ENCODE measurements at regions not wholly inside any gene's neighbourhood (a gene's known extent, or its start where the extent isn't known, plus 50 kb on each side); places are given as distances from the start of the nearest gene placed in this dataset.
"Not testable (repeated sequence)": the region's sequence is repeated elsewhere in the genome, so short reads cannot be mapped to it uniquely, and the experiment has no call there.

DNA sequence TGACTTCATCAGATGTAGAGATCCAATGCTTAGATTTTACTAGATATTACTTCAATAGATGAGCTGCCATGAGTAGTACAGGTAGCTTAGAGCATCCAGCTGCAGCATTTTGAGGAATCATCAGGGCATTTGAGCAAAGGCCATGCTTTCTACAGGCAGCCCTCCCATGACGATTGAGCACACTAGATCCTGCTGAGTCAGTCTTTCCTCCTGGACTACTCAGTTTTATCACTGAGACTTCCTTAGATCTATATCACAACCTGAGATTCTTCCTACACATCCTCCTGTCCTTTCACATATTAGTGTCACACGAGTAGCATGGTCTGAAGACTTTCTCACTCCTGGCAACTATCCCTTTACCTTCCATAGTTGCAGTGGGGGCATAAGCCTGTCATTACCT lies 1401.8 kb downstream of the FSCB start:
- ATAC-seq: no peak
- Mint-ChIP-seq H3K9me3 (peaks cover 13% of the 10 kb centered on the region), H3K36me3 (peaks cover 11% of the 10 kb centered on the region), H3K4me1 (ENCODE audit: low read depth in 2 of 2) (no peaks in the 10 kb centered on the region), H3K4me3 (no peak overlapping the region), H3K27ac (no peak overlapping the region), H3K27me3 (no peaks in the 10 kb centered on the region)
- no peak for DNase-seq (ENCODE audit: low spot score)

DNA sequence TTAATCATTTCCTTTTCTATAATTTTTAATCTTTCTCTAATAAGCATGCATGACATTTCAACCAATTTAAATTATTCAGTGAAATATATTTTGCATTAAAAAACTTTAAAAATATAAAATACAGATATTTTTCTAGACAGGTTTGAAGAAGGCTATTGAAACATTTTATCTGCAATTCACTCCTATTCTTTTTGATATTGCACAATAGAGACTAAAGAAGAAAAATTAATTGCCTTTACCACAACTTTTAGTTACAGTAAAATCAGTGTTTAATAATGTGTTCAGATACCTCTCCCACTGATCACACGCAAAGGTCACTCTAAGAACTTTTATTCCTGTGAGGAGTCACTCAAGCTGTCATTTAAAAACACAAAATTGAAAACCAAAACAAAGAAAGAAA lies 1416.7 kb downstream of the FSCB start:
- ATAC-seq (no peak), DNase-seq (ENCODE audit: low spot score) (no peak)
- peaks cover 11% of the 10 kb centered on the region for H3K36me3 Mint-ChIP-seq
- peaks cover 15% of the 10 kb centered on the region for H3K9me3 Mint-ChIP-seq
- no peak overlapping the region for H3K27ac Mint-ChIP-seq
- H3K27me3 Mint-ChIP-seq: no peaks in the 10 kb centered on the region
- no peak overlapping the region for H3K4me3 Mint-ChIP-seq
- H3K4me1 Mint-ChIP-seq (ENCODE audit: low read depth in 2 of 2): no peaks in the 10 kb centered on the region

DNA sequence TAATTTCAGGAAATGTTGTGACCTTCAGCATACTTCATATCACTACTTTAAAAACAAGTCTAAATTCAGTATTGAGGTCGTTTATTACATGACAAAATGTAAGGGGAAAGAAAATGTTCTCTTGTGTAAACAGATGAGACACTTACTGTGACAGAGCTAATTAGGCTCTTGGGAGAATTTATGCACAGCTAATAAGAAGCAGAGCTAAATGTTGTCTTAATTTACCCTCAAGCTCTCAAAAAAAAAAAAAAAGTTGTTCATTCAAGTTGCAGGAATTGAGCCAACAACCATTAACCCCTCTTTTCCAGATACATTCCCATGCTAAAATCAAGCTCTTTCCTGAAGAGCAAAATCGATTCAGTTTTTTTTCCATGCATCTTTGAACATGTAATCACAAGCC lies 1419.4 kb downstream of the FSCB start:
- Mint-ChIP-seq H3K9me3 (peaks cover 7% of the 10 kb centered on the region), H3K4me1 (ENCODE audit: low read depth in 2 of 2) (no peaks in the 10 kb centered on the region), H3K36me3 (peaks cover 6% of the 10 kb centered on the region), H3K4me3 (no peak overlapping the region), H3K27me3 (no peaks in the 10 kb centered on the region), H3K27ac (no peak overlapping the region)
- DNase-seq (ENCODE audit: low spot score): no peak
- ATAC-seq: no peak

DNA sequence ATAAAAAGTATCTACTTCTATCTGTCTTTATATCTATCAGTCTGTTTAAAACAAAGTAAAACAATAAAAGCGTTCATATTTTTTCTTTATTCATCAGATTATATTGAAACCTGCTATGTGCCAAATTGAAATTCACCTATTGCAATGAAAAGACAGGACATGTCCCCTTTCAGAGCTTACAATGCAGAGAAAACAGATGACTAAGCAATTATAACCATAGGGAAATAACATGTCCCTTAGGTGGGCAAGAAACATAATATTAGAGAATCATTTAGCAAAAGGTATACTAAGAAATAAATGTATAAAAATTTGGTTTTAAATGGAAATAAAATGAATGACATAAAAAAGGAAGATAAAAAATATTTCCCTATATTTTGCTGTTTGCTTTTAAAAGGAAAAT lies 1421.3 kb downstream of the FSCB start:
- Mint-ChIP-seq H3K36me3 (peaks cover 6% of the 10 kb centered on the region), H3K4me3 (no peak overlapping the region), H3K4me1 (ENCODE audit: low read depth in 2 of 2) (no peaks in the 10 kb centered on the region)

DNA sequence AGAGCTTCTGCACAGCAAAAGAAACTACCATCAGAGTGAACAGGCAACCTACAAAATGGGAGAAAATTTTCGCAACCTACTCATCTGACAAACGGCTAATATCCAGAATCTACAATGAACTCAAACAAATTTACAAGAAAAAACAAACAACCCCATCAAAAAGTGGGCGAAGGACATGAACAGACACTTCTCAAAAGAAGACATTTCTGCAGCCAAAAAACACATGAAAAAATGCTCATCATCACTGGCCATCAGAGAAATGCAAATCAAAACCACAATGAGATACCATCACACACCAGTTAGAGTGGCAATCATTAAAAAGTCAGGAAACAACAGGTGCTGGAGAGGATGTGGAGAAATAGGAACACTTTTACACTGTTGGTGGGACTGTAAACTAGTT lies 1439.7 kb downstream of the FSCB start:
- H3K36me3 Mint-ChIP-seq; H3K27me3 Mint-ChIP-seq; ATAC-seq; DNase-seq (ENCODE audit: low spot score); H3K4me3 Mint-ChIP-seq; H3K27ac Mint-ChIP-seq; H3K4me1 Mint-ChIP-seq (ENCODE audit: low read depth in 2 of 2); H3K9me3 Mint-ChIP-seq: not testable (repeated sequence)

More for the DNA sequence above, 1421.3 kb downstream of the FSCB start:
- Mint-ChIP-seq H3K9me3 (no peaks in the 10 kb centered on the region), H3K27ac (no peak overlapping the region), H3K27me3 (no peaks in the 10 kb centered on the region)
- DNase-seq (ENCODE audit: low spot score) (no peak), ATAC-seq (no peak)

DNA sequence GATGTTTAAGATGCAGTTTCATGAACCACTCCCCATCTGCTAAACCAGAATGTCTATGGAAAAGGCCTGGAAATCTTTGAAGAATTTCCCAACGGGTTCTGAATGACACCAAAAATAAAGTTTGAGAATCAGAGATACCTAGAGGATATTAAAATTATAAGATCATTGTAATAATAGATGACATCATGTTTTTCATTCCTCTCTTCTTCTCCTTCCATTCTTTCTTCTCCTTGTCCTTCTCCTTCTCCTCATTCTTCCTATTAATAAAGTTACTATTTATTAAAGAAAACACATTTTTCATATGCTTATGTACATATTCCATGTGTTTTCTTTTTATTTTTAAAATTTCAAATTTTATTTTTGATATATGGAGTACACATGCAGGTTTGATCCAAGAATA lies 1449.4 kb downstream of the LRFN5 start:
- ATAC-seq: no peak

DNA sequence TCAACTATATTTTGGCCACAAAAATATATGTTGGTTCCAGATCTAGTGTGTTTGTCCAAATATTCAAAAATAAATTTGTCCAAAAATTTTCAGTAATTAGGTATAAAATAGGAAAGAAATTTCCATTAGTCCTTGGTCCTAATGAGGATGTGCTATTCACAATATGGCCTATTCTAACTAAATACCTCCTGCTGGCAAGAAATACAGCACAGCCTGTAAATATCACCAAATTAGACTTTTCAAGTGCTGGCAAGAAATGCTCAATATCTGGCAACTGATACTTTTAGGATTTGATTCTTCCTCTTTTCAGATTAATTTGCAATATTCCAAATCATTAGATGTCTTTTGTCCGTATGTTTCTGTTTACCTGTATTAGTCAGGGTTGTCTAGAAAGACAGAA lies 1446.2 kb downstream of the LRFN5 start:
- ATAC-seq: no peak
- H3K9me3 Mint-ChIP-seq: peaks cover 15% of the 10 kb centered on the region
- no peaks in the 10 kb centered on the region for H3K4me1 Mint-ChIP-seq (ENCODE audit: low read depth in 2 of 2)
- H3K4me3 Mint-ChIP-seq: no peak overlapping the region
- no peak for DNase-seq (ENCODE audit: low spot score)
- H3K27ac Mint-ChIP-seq: no peak overlapping the region
- H3K27me3 Mint-ChIP-seq: no peaks in the 10 kb centered on the region
- H3K36me3 Mint-ChIP-seq: no peaks in the 10 kb centered on the region

More for the DNA sequence above, 1449.4 kb downstream of the LRFN5 start:
- no peak overlapping the region for H3K4me3 Mint-ChIP-seq
- no peaks in the 10 kb centered on the region for H3K4me1 Mint-ChIP-seq (ENCODE audit: low read depth in 2 of 2)
- peaks cover 14% of the 10 kb centered on the region for H3K9me3 Mint-ChIP-seq
- H3K27me3 Mint-ChIP-seq: no peaks in the 10 kb centered on the region
- no peak for DNase-seq (ENCODE audit: low spot score)
- peaks cover 16% of the 10 kb centered on the region for H3K36me3 Mint-ChIP-seq
- no peak overlapping the region for H3K27ac Mint-ChIP-seq

DNA sequence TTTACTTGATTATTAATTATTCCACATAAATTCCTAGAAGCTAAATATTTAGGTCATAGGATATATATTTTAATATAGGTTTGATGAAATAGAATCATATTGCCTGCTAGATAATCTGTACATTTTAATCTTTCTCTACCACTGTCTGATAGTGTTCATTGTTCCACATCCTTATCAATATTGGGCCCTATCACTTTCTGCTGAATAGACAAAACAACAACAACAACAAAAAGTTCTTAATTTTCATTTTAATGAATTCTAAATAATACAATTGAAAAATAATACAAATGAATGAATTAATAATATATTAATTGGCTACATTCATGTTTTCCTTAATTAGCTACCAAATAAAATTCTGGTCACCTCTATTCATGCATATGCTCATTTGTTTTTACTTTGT lies 1437.2 kb downstream of the LRFN5 start:
- Mint-ChIP-seq H3K9me3 (peaks cover 14% of the 10 kb centered on the region), H3K36me3 (no peaks in the 10 kb centered on the region), H3K4me3 (no peak overlapping the region), H3K27ac (no peak overlapping the region), H3K27me3 (no peaks in the 10 kb centered on the region), H3K4me1 (ENCODE audit: low read depth in 2 of 2) (no peaks in the 10 kb centered on the region)
- ATAC-seq (no peak), DNase-seq (ENCODE audit: low spot score) (no peak)

DNA sequence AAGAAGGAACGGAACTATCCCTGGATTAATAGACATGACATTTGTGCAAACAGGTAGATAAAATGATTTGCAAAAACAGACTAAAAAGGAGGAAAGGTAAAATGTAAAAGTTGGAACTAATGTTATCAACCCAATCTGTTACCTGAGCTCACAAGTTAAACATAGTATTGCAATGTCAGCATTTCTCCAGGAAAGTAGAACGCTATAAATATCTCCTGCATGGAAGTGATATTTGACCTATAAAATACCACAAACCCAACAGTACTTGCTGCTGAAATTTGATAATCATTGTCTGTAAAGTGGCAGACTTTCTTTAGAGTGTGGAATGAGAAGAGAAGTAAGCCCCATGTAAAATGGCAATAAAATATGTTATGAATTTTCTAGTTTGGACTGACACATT lies 1435.7 kb downstream of the LRFN5 start:
- H3K27me3 Mint-ChIP-seq: no peaks in the 10 kb centered on the region
- no peak overlapping the region for H3K4me3 Mint-ChIP-seq
- peaks cover 14% of the 10 kb centered on the region for H3K9me3 Mint-ChIP-seq
- no peaks in the 10 kb centered on the region for H3K4me1 Mint-ChIP-seq (ENCODE audit: low read depth in 2 of 2)
- ATAC-seq (no peak), DNase-seq (ENCODE audit: low spot score) (no peak)
- no peak overlapping the region for H3K27ac Mint-ChIP-seq
- no peaks in the 10 kb centered on the region for H3K36me3 Mint-ChIP-seq

DNA sequence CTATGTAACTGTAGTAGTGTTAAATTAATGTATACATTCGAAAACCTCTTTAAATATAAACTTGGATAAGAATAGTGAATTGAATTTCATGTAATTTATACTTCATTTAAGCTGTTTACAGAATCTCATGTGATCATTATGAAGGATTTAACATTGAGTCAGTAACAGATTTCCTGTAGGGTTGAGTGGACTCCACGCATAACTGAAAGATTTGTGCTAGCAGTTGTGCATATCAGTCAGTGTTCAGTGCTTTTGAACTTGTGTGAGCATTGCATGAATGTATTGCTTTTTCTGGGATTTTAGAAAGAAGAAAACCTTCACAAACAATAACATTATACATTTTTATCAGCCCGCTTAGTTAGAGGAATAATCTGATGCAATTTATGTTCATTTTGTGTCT lies 1435.3 kb downstream of the LRFN5 start:
- no peaks in the 10 kb centered on the region for H3K4me1 Mint-ChIP-seq (ENCODE audit: low read depth in 2 of 2)
- H3K27ac Mint-ChIP-seq: no peak overlapping the region
- DNase-seq (ENCODE audit: low spot score): no peak
- no peak for ATAC-seq
- peaks cover 13% of the 10 kb centered on the region for H3K9me3 Mint-ChIP-seq
- H3K27me3 Mint-ChIP-seq: no peaks in the 10 kb centered on the region
- H3K36me3 Mint-ChIP-seq: no peaks in the 10 kb centered on the region
- H3K4me3 Mint-ChIP-seq: no peak overlapping the region

DNA sequence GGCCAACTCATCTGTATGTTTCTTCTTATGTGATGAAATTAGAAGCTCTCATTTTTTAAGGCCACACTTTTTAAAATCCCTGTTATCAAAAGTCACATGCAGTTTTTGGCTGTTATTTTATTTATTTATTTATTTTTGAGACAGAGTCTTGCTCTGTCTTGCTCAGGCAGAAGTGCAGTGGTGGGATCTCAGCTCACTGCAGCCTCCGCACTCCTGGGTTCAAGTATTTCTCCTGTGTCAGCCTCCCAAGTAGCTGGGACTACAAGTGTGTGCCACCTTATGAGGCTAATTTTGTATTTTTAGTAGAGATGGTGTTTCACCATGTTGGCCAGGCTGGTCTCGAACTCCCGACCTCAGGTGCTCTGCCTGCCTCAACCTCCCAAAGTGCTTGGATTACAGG lies 1434.5 kb downstream of the LRFN5 start:
- no peaks in the 10 kb centered on the region for H3K36me3 Mint-ChIP-seq
- DNase-seq (ENCODE audit: low spot score) (no peak), ATAC-seq (no peak)
- H3K27me3 Mint-ChIP-seq: no peaks in the 10 kb centered on the region
- H3K4me1 Mint-ChIP-seq (ENCODE audit: low read depth in 2 of 2): no peaks in the 10 kb centered on the region
- H3K4me3 Mint-ChIP-seq: no peak overlapping the region
- no peak overlapping the region for H3K27ac Mint-ChIP-seq
- H3K9me3 Mint-ChIP-seq: peaks cover 10% of the 10 kb centered on the region

DNA sequence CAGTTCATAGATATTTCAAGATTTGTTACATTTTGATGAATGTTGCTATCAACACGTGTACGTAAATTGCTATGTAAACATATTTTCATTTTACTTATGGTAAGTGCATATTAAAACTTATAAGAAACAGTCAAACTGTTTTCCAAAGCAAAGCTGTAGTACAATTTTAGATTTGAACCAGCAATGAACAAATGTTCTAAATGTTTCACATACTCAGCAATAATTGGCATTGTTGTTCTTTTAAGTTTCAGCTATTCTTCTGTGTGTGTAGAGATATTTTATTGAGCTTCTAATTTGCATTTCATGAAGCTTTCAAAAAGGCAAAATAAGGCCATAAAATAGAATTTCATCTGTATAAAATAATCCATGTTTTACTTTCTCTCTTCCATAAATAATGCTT lies 1433.2 kb downstream of the LRFN5 start:
- no peaks in the 10 kb centered on the region for H3K36me3 Mint-ChIP-seq
- H3K9me3 Mint-ChIP-seq: peaks cover 4% of the 10 kb centered on the region
- no peak overlapping the region for H3K4me3 Mint-ChIP-seq
- H3K4me1 Mint-ChIP-seq (ENCODE audit: low read depth in 2 of 2): no peaks in the 10 kb centered on the region
- ATAC-seq (no peak), DNase-seq (ENCODE audit: low spot score) (no peak)
- no peak overlapping the region for H3K27ac Mint-ChIP-seq
- H3K27me3 Mint-ChIP-seq: no peaks in the 10 kb centered on the region

DNA sequence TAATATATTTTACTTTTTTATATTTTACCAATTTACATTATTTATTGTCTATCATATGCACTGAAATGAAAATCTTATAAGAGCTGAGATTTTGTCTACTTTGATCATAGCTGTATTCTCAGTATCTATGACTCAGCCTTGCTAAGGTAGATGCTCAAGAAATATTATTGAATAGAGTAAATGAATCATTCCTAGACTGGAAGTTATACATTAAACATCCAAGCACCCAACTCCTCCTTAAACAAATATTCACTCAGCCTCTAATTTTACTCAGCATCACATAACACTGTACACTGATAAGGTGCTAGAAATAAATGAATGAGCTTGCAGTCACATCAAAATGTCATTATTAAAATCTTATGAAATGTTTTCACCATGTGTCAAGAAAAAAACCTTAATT lies 1424.9 kb downstream of the LRFN5 start:
- DNase-seq (ENCODE audit: low spot score): no peak
- ATAC-seq: no peak
- H3K27ac Mint-ChIP-seq: no peak overlapping the region
- no peaks in the 10 kb centered on the region for H3K27me3 Mint-ChIP-seq
- H3K9me3 Mint-ChIP-seq: peaks cover 6% of the 10 kb centered on the region
- H3K4me1 Mint-ChIP-seq (ENCODE audit: low read depth in 2 of 2): no peaks in the 10 kb centered on the region
- H3K36me3 Mint-ChIP-seq: no peaks in the 10 kb centered on the region
- no peak overlapping the region for H3K4me3 Mint-ChIP-seq

DNA sequence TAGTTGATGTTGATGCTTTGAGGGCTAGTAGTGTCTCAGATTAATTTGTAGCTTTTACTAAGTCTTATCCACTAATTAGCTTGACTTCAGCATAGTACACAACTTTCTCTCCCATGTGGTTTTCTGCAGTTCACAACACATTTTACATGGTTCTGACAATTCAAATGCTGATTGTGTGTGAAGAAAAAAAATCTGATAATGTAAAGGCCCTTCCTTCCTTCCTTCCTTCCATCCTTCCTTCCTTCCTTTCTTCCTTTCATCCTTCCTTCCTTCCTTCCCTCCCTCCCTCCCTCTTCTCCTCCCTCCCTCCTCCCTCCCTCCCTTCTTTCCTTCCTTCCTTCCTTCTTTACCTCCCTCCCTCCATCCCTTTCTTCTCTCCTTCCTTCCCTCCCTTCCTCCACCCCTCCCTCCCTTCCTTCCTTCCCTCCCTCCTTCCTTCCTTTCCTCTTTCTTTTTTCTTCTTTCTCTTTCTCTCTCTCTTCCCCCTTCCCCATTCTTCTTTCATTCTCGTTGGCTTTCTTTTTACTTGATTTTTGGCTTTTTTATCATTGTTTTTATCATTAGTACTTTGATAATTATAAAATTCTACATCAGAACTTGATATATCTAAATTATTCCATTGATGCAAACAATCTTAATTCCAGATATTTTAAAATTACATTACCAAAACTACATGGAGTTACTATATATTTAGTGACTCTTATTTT lies 1415.6 kb downstream of the LRFN5 start:
- DNase-seq (ENCODE audit: low spot score) (no peak), ATAC-seq (no peak)
- Mint-ChIP-seq H3K4me3 (no peak overlapping the region), H3K4me1 (ENCODE audit: low read depth in 2 of 2) (no peaks in the 10 kb centered on the region), H3K36me3 (no peaks in the 10 kb centered on the region), H3K27me3 (no peaks in the 10 kb centered on the region), H3K9me3 (peaks cover 16% of the 10 kb centered on the region), H3K27ac (no peak overlapping the region)

DNA sequence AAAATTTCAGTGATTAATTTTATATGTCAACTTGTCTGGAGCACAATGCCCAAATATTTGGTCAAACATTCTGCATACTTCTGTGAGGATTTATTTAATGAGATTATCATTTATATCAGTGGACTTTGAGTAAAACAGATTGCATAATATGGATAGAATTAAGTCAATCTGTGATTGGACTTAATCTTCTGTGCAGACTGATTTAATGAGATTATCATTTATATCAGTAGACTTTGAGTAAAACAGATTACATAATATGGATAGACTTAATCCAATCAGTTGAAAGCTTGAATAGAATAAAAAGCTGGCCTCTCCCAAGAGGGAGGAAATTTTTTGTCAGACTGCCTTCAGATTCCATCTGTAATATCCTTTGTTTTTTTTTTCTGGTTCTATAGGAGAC lies 1413.2 kb downstream of the LRFN5 start:
- Mint-ChIP-seq H3K36me3 (no peaks in the 10 kb centered on the region), H3K27ac (no peak overlapping the region), H3K9me3 (peaks cover 13% of the 10 kb centered on the region), H3K27me3 (no peaks in the 10 kb centered on the region), H3K4me1 (ENCODE audit: low read depth in 2 of 2) (no peaks in the 10 kb centered on the region), H3K4me3 (no peak overlapping the region)
- ATAC-seq (no peak), DNase-seq (ENCODE audit: low spot score) (no peak)

Data from natural killer cell treated with Interleukin-12 subunit alpha and Interleukin-12 subunit beta and Interleukin-15 and Interleukin-18, amount 100 ng/mL, for 72 hours (primary cell).